NCI-H146 treated with DMSO at 0.1 percent for 48 hours (cell line): ENCODE measurements at regions not wholly inside any gene's neighbourhood (a gene's known extent, or its start where the extent isn't known, plus 50 kb on each side); places are given as distances from the start of the nearest gene placed in this dataset.
"Not testable (repeated sequence)": the region's sequence is repeated elsewhere in the genome, so short reads cannot be mapped to it uniquely, and the experiment has no call there.

Experiments used
- DNase-seq: peaks from one replicate; lab custom pipeline; 2025; ENCODE audit not compliant: unreplicated experiment; lab: John Stamatoyannopoulos, UW

DNA sequence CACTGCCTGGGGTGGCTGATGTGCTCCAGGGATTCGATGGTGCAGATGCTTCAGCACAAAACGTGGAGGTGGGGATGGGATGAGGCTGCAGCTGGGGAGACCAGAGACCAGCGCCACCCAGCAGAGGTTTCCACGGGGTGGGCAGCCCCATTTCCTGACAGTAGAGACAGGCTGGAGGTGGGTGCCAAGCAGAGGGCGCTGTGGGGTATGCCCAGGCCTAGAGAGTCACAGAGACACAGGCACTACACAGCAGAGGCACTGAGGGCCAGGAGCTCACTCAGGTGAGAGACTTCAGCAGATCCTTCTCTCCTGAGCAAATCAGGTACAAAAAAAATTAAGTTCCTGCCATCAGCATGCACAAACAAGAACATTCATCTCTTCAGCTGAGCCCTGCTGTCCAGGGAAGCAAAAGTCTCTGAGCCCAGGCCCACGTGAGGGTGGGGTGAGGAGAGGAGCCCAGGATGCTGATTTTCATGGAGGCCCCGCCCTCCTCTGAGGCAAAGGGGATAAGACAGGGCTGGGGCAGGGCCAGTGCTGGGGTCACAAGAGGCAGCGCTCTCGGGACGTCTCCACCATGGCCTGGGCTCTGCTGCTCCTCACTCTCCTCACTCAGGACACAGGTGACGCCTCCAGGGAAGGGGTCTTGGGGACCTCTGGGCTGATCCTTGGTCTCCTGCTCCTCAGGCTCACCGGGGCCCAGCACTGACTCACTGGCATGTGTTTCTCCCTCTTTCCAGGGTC, 53.1 kb downstream of the GGTLC2 start:
- DNase-seq: no peak

DNA sequence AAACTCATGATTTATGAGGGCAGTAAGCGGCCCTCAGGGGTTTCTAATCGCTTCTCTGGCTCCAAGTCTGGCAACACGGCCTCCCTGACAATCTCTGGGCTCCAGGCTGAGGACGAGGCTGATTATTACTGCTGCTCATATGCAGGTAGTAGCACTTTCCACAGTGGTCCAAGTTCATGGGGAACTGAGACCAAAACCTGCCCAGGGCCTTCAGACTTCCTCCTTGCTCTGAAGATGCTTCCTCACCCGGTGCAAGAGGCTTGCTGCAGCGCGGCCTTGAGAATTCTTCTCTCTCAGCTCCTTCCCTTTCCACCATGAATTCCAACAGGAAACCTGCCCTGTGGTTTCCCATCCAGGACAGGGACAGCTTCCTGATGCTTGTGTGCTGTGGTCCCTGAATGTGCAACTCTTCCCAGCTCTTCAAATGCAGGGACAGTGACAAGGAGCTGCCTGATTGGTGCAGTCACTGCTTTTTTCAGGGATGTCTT, 53.9 kb downstream of the GGTLC2 start:
- DNase-seq: no peak

DNA sequence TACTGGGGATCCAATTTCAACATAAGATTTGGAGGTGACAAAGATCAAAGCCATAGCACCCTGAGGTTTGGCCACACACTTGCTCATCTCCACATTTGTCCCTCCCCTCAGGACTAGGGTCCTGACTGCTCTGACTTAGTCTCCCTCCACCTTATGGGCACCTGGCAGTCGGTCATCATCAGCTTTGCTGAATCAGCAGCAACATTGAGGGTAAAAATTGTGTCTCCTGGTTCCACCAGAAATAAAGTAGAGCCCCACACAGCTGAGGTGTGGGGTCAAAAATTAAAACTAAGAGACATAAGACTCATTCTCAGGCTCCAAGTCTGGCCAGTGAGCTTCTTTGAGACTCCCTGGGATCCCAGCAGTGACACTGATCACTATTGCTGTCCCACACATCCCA, 56.2 kb downstream of the GGTLC2 start:
- no peak for DNase-seq

DNA sequence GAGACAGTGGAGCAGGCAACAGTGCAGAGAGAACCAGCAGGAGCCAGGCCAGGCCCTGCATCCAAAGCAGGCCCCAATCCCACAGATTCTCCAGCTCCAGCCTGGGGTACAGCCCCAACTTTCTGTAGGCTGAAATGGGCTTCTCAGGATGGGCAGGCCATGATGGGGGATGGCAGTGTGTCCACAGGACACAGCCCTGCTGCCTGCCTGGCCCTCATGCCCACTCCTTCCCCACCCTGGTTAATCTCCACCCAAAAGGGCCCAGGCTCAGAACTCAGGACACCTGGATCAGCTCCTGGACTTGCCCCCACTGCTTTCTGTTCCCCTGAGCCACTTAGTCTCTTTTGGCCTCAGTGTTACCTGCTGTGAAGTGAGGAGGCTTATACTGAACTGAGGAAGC, 57.1 kb downstream of the GGTLC2 start:
- DNase-seq: not testable (repeated sequence)

DNA sequence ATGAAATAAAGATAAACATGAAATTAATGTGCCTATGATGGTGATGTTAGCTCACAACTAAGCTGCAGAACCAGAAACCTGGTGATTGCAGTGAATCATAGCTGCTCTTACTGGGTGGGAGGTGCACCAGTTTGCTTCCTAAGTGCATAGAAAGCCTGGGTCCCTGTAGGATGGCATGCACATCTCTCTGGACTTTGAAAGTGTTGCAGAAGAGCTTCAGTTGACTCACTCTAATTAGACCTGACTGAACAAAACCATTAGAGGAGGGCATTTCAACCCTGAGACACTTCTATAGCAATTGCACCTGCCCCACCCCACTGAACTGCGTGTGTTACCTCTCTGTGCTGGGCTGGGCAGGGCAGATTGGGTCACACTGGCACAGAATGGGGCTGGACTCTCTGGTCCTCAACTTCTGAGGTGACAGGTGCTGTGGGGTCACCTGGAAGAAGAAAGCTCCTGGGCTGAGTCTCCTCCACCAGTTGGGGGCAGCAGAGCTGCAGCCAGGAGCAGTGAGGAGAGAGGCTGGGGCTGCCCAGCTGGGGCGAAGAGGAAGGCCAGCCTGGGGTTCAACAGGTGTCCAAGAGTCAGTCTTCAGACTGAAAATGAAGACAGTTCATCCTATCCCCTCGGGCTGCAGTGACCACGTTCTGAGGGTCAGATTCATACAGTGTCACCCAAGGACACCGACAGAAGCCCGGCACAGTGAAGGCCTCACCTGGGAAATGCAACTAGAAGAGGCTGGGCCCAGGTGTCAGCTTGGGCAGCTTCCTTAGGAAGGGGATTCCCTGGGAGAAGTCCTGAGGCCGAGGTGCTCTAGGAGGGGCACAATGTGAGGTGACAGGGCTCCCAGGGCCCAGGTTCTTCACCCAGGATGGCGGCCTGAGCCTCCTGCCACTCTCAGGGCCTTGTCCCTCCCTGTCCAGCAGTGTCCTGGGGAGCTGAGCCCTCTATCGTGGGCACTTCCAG, 58.1 kb downstream of the GGTLC2 start:
- no peak for DNase-seq

DNA sequence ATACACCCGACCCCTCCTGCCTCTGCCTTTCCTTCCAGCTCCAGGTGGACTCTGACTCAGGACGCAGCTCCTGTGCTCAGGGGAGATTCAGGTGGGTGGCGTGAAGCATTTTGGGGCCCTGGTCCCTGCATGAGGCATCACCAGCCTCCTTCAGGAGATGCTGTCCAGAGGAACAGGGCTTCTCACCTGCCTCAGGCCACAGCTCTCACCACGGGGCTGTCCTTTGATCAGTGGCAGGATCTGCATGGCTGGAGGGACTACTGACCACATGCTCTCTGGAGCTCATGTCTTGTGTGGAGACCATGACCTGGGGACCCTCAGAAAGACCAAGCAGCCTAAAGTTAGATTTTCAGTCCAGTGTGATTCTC, 58.8 kb downstream of the GGTLC2 start:
- no peak for DNase-seq

DNA sequence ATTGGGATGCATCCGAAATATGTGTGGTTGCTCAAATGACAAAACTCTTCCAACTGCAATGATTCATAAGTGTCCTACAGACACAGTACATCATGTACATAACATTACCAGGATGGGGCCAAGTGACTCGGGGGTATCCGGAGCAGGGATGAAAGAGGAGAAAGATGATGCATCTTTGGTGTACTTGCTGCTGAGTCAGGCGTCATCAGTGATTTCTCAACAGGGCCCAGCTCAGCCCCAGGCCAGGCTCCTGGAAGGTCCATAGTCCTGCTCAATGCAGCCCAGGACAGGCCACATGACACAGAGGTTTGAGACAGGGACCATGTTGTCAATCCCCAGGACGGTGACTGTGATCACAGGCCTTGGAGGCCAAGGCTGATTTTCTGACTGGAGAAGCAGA, 59.3 kb downstream of the GGTLC2 start:
- no peak for DNase-seq

DNA sequence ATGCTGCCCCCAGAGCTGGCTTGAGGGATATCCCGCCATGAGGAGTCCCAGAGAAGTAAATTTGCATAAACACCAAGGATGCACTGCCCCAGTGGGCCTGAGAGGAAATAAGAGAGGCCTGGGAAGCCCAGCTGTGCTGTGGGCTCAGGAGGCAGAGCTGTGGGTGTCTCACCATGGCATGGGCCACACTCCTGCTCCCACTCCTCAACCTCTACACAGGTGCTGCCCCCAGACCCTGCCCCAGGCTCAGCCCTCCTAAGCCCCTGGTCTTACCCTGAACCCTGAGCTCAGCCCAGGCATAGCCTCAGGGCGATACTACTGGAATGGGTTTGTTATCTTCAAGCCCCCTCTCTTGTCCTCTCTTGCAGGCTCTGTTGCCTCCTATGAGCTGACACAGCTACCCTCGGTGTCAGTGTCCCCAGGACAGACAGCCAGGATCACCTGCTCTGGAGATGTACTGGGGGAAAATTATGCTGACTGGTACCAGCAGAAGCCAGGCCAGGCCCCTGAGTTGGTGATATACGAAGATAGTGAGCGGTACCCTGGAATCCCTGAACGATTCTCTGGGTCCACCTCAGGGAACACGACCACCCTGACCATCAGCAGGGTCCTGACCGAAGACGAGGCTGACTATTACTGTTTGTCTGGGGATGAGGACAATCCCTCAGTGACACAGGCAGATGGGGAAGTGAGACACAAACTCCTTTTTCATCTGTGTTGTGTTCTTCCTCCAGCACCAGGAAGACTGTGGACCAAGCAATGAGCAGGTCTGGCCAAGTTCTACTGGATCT, 59.9 kb downstream of the GGTLC2 start:
- no peak for DNase-seq

DNA sequence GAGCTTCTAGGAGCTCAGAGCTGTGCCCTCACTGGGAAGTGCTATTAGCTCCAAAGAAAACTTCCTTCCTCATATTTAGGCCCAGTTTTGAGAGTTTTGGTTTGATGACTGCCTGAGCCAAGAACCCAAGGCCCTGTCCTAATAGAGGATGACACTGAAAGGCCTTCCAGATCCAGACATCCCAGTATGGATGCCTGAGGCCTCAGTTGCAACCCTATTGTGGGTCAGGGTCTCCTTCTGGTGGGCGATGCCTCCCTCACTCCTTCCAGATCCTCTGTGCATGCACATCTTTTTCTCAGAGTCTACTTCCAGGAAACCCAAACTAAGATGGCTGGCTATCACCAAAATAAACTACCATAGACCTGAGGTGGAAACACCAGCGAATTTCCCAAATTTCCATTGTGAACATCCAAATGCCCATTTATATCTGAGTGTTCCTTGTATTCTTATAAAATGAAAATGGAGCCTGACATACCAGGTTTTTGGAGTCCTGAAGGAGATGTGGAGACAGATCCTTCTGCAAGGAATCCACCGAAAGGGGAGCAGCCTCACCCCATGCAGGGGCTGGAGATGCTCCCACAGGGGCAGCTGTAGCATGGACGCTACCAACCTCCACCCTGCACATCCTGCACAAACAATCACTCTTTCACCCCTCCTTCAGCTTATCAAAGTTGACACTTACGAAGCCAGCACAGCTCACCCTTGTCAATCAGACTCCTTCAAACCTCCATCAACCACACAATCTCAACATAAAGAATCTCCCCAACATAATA, 61.1 kb downstream of the GGTLC2 start:
- DNase-seq: no peak

DNA sequence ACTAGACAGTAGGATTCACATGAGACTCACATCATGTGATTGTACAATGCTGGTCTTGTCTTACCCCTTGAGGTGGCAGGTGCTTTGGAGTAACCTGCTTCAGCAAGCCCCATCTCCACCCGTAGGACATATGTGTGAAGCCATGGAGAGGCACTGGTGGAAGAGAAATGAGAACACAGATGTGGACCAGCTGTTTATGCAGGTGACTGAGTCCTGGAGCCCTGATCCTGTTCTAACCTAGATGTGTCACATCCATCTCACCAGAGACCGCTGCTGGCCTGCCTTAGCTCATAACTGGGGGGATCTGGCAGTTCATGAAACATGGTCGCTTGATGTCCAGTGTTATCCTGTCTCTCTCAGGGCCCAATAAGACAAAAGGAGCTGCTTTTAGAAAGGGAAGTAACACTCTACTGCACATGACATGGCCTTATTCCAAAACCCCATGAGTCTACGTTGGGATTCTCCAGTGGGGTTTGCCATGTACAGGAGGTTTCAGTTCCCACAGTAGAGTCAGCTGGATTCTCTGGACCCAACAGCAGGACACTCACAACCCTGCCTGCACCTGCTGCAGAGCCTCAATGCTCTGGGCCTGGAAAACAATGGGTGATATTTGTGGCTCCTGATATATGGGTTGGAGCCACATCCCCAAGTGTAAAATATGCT, 62.0 kb downstream of the GGTLC2 start:
- no peak for DNase-seq

DNA sequence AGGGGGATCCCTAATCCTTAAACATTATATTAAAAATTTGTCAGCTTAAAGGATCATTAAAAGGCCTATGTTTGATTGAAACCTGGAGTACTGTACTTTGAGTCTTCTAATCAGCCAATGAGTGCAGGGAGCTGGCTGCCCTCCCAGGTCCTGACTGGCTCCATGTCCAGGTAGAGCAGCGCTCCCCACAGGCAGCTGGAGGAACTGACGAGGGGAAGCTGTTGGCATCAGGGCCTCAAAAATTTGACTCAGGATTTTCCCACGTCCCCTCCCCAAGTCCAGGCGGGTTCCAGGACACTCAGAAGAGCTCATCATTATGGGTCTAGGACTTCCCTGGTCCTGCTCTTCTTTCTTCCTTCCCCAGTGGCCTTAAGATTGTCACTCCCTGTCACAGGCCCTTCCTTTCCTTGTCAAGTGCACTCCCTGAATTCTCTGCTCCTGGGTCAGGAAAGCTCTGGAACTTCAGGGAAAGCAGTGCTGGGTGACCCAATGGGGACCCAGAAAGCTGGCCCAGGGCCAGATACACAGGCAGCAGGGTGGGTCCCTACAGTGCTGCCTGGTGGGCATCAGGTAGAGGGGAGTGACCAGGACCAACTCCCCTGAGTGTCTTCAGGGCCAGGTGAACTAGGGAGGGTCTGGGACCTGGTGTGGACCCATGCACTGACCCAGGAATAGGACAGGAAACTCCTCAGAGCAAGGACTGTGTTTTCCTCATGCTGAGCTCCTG, 65.5 kb downstream of the GGTLC2 start:
- no peak for DNase-seq

DNA sequence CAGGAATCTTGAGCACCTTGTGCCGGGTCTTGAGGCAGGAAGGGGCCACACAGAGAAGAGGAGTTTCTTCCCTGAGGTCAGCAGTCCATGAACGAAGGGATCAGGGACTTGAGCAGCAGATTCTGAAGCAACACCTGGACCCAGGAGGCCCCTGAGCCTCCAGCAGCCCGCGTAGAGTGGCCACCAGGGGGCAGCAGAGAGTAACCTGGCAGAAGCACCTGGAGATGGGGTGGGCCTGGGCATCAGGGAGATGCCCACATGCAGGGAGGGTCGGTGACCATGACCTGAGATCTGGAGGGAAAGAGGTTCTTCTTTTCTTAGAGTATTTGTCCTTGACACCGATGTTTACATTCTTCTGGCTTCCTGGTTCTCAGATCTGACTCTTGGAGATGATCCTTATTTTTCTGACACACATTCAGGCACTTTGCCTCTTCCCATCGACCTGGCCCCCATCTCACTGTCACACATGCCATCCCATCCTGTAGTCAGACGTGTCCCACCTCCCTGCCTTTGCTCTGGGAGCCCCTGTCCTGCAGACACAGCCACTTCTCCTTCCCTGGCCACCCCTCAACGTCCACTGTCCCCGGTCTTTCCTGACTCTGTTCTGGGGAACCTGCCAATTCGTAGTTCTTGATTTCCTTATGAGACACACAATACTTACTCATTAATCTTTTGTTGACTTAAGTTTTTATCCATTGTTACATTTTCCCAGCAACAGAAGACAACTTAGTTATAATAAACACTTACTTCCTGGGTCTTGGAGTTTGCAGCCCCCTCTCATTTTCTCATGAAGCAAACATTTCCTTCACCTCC, 66.5 kb downstream of the GGTLC2 start:
- peak; percentile 15 for DNase-seq

DNA sequence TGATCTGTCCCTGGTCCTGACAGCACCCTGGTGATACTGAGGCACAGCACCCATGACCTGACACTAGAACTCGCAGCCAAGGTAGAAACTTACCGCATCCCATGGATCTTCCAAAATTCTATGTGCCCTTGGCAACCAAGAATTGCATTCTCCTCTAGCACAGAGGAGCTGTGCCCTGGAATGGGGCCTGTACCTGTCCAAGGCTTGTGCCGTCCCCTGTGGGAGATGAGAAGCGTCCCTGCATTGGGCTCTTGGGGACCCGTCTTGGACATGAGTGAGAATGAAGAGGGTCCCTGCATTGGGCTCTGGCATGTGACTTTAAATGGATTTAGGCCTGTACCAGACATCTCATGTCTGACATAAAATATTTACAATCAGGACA, 67.1 kb downstream of the GGTLC2 start:
- DNase-seq: no peak

DNA sequence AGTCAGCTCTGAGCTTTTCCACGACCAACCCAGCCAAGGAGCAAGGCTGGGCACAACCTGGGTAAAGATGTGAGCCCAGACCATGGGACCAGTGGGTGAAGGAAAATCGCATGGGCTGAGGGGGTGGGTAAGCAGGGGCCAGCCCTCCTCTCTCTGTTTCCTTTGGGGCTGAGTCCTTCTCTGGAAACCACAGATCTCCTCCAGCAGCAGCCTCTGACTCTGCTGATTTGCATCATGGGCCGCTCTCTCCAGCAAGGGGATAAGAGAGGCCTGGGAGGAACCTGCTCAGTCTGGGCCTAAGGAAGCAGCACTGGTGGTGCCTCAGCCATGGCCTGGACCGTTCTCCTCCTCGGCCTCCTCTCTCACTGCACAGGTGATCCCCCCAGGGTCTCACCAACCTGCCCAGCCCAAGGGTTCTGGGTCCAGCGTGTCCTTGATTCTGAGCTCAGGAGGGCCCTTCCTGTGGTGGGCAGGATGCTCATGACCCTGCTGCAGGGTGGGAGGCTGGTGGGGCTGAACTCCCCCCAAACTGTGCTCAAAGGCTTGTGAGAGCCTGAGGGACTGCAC, 67.8 kb downstream of the GGTLC2 start:
- DNase-seq: no peak

DNA sequence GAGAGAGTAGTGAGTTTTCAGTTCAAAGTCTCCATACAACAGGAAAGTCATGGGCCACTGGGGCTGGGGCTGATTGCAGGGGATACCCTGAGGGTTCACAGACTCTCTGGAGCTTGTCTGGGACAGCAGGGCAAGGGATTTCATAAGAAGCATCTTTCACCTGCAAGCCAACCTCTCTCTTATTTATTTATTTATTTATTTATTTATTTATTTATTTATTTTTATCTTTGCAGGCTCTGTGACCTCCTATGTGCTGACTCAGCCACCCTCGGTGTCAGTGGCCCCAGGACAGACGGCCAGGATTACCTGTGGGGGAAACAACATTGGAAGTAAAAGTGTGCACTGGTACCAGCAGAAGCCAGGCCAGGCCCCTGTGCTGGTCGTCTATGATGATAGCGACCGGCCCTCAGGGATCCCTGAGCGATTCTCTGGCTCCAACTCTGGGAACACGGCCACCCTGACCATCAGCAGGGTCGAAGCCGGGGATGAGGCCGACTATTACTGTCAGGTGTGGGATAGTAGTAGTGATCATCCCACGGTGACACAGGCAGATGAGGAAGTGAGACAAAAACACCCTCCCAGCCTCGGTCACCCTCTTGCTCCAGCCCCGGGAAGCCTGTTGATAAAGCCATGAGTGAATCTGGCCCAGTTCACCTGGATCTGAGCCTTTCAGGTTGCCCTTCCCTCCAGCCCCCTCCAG, 68.4 kb downstream of the GGTLC2 start:
- no peak for DNase-seq

DNA sequence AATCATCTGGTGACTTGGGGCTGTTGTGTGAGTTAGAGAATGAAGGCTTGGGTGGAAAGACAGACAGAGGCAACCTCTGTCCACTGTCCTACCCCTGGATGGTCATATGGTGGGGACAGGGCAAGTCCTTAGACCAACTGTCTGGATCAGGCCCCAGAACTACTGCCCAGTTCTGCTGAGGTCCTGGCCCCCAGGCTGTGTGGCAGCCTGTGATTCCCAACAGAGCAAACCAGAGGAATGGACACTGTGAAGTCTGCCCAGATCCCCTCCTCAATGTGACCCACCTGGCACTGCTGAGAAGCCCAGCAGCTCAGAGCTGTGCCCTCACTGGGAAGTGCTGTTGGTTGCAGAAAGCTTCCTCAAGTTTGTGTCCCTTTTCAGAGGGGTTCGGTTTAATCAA, 69.0 kb downstream of the GGTLC2 start:
- DNase-seq: no peak

DNA sequence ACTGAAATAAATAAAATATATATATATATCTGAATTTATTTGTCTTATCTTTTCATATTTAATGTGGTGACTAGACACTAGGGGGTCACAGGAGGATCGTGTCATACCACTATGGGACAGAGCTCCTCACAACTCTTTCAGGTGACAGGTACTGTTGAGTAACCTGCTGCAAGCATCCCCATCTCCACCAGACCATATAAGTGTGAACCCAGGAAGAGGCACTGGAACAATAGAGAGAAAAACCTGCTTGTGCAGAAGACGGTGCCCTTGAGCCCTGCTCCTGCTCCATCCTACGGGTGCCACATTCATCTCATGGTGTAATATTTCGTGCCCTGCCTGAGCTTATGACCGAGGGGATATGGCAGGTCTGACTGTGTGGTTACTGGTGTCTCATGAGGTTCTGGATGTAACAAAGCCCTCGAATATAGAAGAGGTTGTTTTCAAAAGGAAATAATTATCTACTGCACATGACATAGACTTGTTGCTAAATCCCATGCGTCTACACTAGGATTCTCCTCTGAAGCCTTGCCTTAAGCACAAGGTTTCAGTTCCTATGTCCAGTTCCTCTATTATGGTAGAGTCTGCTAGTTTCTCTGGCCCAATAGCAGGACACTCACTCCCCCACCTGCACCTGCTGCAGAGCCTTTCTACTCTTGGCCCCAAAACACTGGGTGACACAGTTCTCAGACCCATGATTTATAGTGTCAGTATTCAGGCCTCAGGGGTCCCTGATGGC, 70.4 kb downstream of the GGTLC2 start:
- no peak for DNase-seq
